Left lobe of liver (tissue), 2 donors: ENCODE measurements at regions not wholly inside any gene's neighbourhood (a gene's known extent, or its start where the extent isn't known, plus 50 kb on each side); places are given as distances from the start of the nearest gene placed in this dataset.
A peak's percentile ranks its signal among the peaks of the same experiment; 100 is the strongest.
"Not testable (repeated sequence)": the region's sequence is repeated elsewhere in the genome, so short reads cannot be mapped to it uniquely, and the experiment has no call there.

Experiments
- ATAC-seq: fragments of 200-7000 bp; cut with Tn5 transposase; one replicate; pipeline ENCODE4 v1.9.1; 2020; ENCODE audit warnings: mild to moderate bottlenecking, moderate library complexity
- DNase-seq: peaks from one replicate; pipeline ENCODE4 v3.0.0-alpha.2; 2020; ENCODE audit warnings: low spot score
- donor health status: DM: no; HTN: no; CAD: no; lungs with moderate emphysema.
- donor health status: DM: no; HTN: yes; CAD: no.

GRCh38 chr16:25449802-25450201 lies 192.2 kb upstream of the ZKSCAN2 start:
- DNase-seq: no peak
- no peak for ATAC-seq

GRCh38 chr16:25443994-25444393 lies 186.3 kb upstream of the ZKSCAN2 start:
- ATAC-seq: no peak
- DNase-seq: no peak

- no peak for DNase-seq
- ATAC-seq: no peak
Measured at GRCh38 chr16:25434064-25434463, 176.4 kb upstream of the ZKSCAN2 start.

- no peak for DNase-seq
- no peak for ATAC-seq
Measured at GRCh38 chr16:25433388-25433787, 175.7 kb upstream of the ZKSCAN2 start.

GRCh38 chr16:25431472-25431871 lies 173.8 kb upstream of the ZKSCAN2 start:
- ATAC-seq (no peak), DNase-seq (no peak)

- no peak for DNase-seq
- ATAC-seq: no peak
Measured at GRCh38 chr16:25426829-25427228, 169.2 kb upstream of the ZKSCAN2 start.

- DNase-seq (no peak), ATAC-seq (no peak)
Measured at GRCh38 chr16:25419681-25420080, 162.0 kb upstream of the ZKSCAN2 start.

GRCh38 chr16:25419153-25419552 lies 161.5 kb upstream of the ZKSCAN2 start:
- ATAC-seq (no peak), DNase-seq (no peak)

GRCh38 chr16:25416002-25416401 lies 158.4 kb upstream of the ZKSCAN2 start:
- no peak for ATAC-seq
- no peak for DNase-seq

- ATAC-seq (no peak), DNase-seq (no peak)
Measured at GRCh38 chr16:25413975-25414374, 156.3 kb upstream of the ZKSCAN2 start.

- peak; percentile 61 for ATAC-seq
Measured at GRCh38 chr16:25413133-25413532, 155.5 kb upstream of the ZKSCAN2 start.

GRCh38 chr16:25411396-25412081 lies 153.9 kb upstream of the ZKSCAN2 start:
- ATAC-seq (peak; percentile 82), DNase-seq (peak; percentile 48)

More at GRCh38 chr16:25413133-25413532, 155.5 kb upstream of the ZKSCAN2 start:
- DNase-seq: no peak

- no peak for ATAC-seq
- DNase-seq: no peak
Measured at GRCh38 chr16:25403852-25404251, 146.2 kb upstream of the ZKSCAN2 start.

- ATAC-seq: no peak
- DNase-seq: no peak
Measured at GRCh38 chr16:25395528-25395927, 137.9 kb upstream of the ZKSCAN2 start.

GRCh38 chr16:25390761-25391160 lies 133.1 kb upstream of the ZKSCAN2 start:
- ATAC-seq: no peak
- DNase-seq: no peak

GRCh38 chr16:25374556-25374955 lies 116.9 kb upstream of the ZKSCAN2 start:
- ATAC-seq (no peak), DNase-seq (no peak)

- peak; percentile 58 for ATAC-seq
Measured at GRCh38 chr16:25372716-25373115, 115.1 kb upstream of the ZKSCAN2 start.

GRCh38 chr16:25371342-25371741 lies 113.7 kb upstream of the ZKSCAN2 start:
- ATAC-seq (no peak), DNase-seq (no peak)

More at GRCh38 chr16:25372716-25373115, 115.1 kb upstream of the ZKSCAN2 start:
- no peak for DNase-seq

- ATAC-seq (no peak), DNase-seq (no peak)
Measured at GRCh38 chr16:25370541-25370940, 112.9 kb upstream of the ZKSCAN2 start.

- no peak for ATAC-seq
- DNase-seq: no peak
Measured at GRCh38 chr16:25367773-25368524, 110.3 kb upstream of the ZKSCAN2 start.

- ATAC-seq (no peak), DNase-seq (no peak)
Measured at GRCh38 chr16:25366078-25366477, 108.4 kb upstream of the ZKSCAN2 start.

GRCh38 chr16:25359516-25359915 lies 101.9 kb upstream of the ZKSCAN2 start:
- not testable (repeated sequence) for ATAC-seq, DNase-seq
